ENCODE measurements at regions not wholly inside any gene's neighbourhood (a gene's known extent, or its start where the extent isn't known, plus 50 kb on each side); places are given as distances from the start of the nearest gene placed in this dataset.

- H3K27me3 ChIP-seq = no peaks in the 10 kb centered on the region
- DNase-seq (ENCODE audit: extremely low spot score) = peak; percentile 78
- 93% methylated on average over 3 of the region's 3 CpGs for WGBS
- no peak for TF ChIP-seq CTCF (IDR thresholded peaks at IDR 0.05)
- TF ChIP-seq POLR2A (IDR thresholded peaks at IDR 0.05; ENCODE audit: low read depth) = no peak
- TF ChIP-seq EP300 (IDR thresholded peaks at IDR 0.05) = no peak
- TF ChIP-seq POLR2AphosphoS5 (IDR thresholded peaks at IDR 0.05) = no peak
- intact Hi-C loops (cut with DNase I) = no loop called here
- no peaks in the 10 kb centered on the region for H3K36me3 ChIP-seq
- no peak overlapping the region for H3K4me3 ChIP-seq
- no peaks in the 10 kb centered on the region for H3K4me1 ChIP-seq
- H3K9me3 ChIP-seq = peaks cover 0 to 6% (median 0%) of the 10 kb centered on the region in 4 donors
- H3K27ac ChIP-seq (replicated peaks in 1 of 4) = no peak overlapping the region
Observed at GRCh38 chr11:134678744-134679143, 266.7 kb upstream of the B3GAT1 start.

GRCh38 chr11:134677891-134678551, 266.0 kb upstream of the B3GAT1 start:
- no peak overlapping the region for H3K27ac ChIP-seq (replicated peaks in 1 of 4)
- no peaks in the 10 kb centered on the region for H3K4me1 ChIP-seq
- peak; percentile 55 for DNase-seq (ENCODE audit: extremely low spot score)
- H3K36me3 ChIP-seq = no peaks in the 10 kb centered on the region
- intact Hi-C loops (cut with DNase I) = no loop called here
- H3K9me3 ChIP-seq = peaks cover 0 to 6% (median 0%) of the 10 kb centered on the region in 4 donors
- no peaks in the 10 kb centered on the region for H3K27me3 ChIP-seq
- no peak overlapping the region for H3K4me3 ChIP-seq
- WGBS = 83% methylated on average over 7 of the region's 7 CpGs
- TF ChIP-seq EP300 (IDR thresholded peaks at IDR 0.05) (no peak), POLR2AphosphoS5 (IDR thresholded peaks at IDR 0.05) (no peak), POLR2A (IDR thresholded peaks at IDR 0.05; ENCODE audit: low read depth) (no peak), CTCF (IDR thresholded peaks at IDR 0.05) (no peak)

- intact Hi-C loops (cut with DNase I) = no loop called here
- Histone ChIP-seq H3K27ac (replicated peaks in 1 of 4) (no peak overlapping the region), H3K27me3 (no peaks in the 10 kb centered on the region), H3K4me3 (no peak overlapping the region), H3K4me1 (no peaks in the 10 kb centered on the region), H3K36me3 (no peaks in the 10 kb centered on the region), H3K9me3 (peaks cover 0 to 6% (median 0%) of the 10 kb centered on the region in 4 donors)
- DNase-seq (ENCODE audit: extremely low spot score) = peak; percentile 90
- no peak for TF ChIP-seq CTCF (IDR thresholded peaks at IDR 0.05)
- TF ChIP-seq POLR2AphosphoS5 (IDR thresholded peaks at IDR 0.05) = no peak
- TF ChIP-seq EP300 (IDR thresholded peaks at IDR 0.05) = no peak
- no peak for TF ChIP-seq POLR2A (IDR thresholded peaks at IDR 0.05; ENCODE audit: low read depth)
- WGBS = 76% methylated on average over 9 of the region's 9 CpGs
Observed at GRCh38 chr11:134677397-134677822, 265.4 kb upstream of the B3GAT1 start.

- TF ChIP-seq POLR2AphosphoS5 (IDR thresholded peaks at IDR 0.05) (no peak), POLR2A (IDR thresholded peaks at IDR 0.05; ENCODE audit: low read depth) (no peak)
- peak; percentile 86 for DNase-seq (ENCODE audit: extremely low spot score)
- WGBS = 88% methylated on average over 16 of the region's 16 CpGs
Observed at GRCh38 chr11:134676516-134677287, 264.7 kb upstream of the B3GAT1 start.

GRCh38 chr11:134675983-134676382, 263.9 kb upstream of the B3GAT1 start:
- TF ChIP-seq CTCF (IDR thresholded peaks at IDR 0.05) (no peak), POLR2A (IDR thresholded peaks at IDR 0.05; ENCODE audit: low read depth) (no peak)
- intact Hi-C loops (cut with DNase I) = no loop called here
- WGBS = 86% methylated on average over 5 of the region's 5 CpGs

More at GRCh38 chr11:134676516-134677287, 264.7 kb upstream of the B3GAT1 start:
- Histone ChIP-seq H3K4me1 (no peaks in the 10 kb centered on the region), H3K4me3 (no peak overlapping the region), H3K9me3 (peaks cover 0 to 6% (median 0%) of the 10 kb centered on the region in 4 donors), H3K27ac (replicated peaks in 1 of 4) (no peak overlapping the region), H3K36me3 (no peaks in the 10 kb centered on the region), H3K27me3 (no peaks in the 10 kb centered on the region)
- intact Hi-C loops (cut with DNase I) = no loop called here

More at GRCh38 chr11:134675983-134676382, 263.9 kb upstream of the B3GAT1 start:
- H3K4me1 ChIP-seq = no peaks in the 10 kb centered on the region
- peaks cover 0 to 6% (median 0%) of the 10 kb centered on the region in 4 donors for H3K9me3 ChIP-seq
- H3K27me3 ChIP-seq = peaks cover 0 to 5% (median 0%) of the 10 kb centered on the region in 4 donors
- no peak overlapping the region for H3K27ac ChIP-seq (replicated peaks in 1 of 4)
- DNase-seq (ENCODE audit: extremely low spot score) = peak; percentile 75
- no peak overlapping the region for H3K4me3 ChIP-seq
- no peaks in the 10 kb centered on the region for H3K36me3 ChIP-seq

All from esophagus muscularis mucosa (tissue), 4 donors.